Loucy (cell line): ENCODE measurements at regions not wholly inside any gene's neighbourhood (a gene's known extent, or its start where the extent isn't known, plus 50 kb on each side); places are given as distances from the start of the nearest gene placed in this dataset.

ENCODE experiments used
- EZH2phosphoT487 ChIP-seq: fragments of 200-600 bp; IDR thresholded peaks from 2 replicates; pipeline ENCODE4 v1.6.1; 2018; ENCODE audit warnings: antibody characterized with exemption, mild to moderate bottlenecking, moderate library complexity, borderline replicate concordance
- TF ChIP-seq, protein P1 (sequence below): fragments of 200-600 bp; sonication (generic); conservative IDR thresholded peaks from 2 replicates; pipeline ENCODE4 v1.5.1; 2014; ENCODE audit warnings: mild to moderate bottlenecking, antibody characterized with exemption, low read length

DNA sequence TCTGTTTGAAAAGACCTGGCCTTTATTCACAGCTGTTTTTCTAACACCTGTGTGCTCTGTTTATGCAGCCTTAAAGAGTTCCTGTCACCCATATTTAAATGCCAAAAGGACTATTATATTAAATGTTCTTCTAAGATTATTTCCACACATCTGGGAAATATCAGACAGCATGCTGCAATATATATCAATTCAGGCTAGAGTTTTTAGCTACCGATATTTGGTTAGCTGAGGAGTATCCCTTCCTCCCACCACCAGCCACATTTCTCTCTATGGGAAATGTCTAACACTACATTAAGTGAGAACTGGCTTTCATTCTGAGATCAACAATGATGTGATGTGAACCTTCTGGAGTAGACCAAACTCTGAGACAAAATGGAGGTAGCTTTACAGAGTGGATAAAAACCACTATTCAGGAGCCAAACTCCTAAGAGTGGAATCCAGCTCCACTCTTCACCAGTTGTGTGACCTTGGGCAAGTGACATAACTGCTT is 509.2 kb downstream of the ZNF608 start:
- TF ChIP-seq, protein P1, sequence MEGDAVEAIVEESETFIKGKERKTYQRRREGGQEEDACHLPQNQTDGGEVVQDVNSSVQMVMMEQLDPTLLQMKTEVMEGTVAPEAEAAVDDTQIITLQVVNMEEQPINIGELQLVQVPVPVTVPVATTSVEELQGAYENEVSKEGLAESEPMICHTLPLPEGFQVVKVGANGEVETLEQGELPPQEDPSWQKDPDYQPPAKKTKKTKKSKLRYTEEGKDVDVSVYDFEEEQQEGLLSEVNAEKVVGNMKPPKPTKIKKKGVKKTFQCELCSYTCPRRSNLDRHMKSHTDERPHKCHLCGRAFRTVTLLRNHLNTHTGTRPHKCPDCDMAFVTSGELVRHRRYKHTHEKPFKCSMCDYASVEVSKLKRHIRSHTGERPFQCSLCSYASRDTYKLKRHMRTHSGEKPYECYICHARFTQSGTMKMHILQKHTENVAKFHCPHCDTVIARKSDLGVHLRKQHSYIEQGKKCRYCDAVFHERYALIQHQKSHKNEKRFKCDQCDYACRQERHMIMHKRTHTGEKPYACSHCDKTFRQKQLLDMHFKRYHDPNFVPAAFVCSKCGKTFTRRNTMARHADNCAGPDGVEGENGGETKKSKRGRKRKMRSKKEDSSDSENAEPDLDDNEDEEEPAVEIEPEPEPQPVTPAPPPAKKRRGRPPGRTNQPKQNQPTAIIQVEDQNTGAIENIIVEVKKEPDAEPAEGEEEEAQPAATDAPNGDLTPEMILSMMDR: no peak
- TF ChIP-seq EZH2phosphoT487: no peak
